ENCODE measurements at regions not wholly inside any gene's neighbourhood (a gene's known extent, or its start where the extent isn't known, plus 50 kb on each side); places are given as distances from the start of the nearest gene placed in this dataset.

DNA sequence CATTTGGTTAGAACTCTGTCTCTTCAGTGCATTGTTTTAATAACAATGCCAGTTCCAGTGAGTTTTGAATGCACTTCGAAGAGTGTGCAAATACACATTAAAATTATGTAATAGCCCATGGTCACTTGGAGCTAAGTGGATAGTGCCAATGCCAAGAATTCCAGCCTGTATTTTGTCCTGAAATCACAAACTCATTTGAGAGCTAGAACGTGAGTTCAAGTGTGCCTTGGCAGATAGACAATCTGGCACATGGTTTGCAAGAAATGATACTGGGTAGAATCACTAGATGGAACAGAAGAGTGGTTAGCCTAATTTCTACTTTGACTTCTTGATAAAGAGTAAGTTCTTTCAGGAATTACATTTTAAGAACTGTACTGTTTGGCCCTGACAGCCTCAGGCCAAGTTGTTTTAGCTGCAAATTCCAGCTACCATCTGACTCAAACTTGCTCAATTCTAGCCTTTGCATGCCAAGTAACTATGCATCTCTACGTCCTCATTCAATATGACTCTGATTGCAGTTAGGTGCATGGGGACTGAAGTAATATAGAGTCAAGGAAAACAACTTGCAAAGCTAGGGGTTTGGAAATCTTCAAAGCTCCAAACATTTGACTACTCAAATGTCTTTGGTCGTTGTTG, 131.9 kb upstream of the SMIM31 start:
- TF ChIP-seq, protein P1, sequence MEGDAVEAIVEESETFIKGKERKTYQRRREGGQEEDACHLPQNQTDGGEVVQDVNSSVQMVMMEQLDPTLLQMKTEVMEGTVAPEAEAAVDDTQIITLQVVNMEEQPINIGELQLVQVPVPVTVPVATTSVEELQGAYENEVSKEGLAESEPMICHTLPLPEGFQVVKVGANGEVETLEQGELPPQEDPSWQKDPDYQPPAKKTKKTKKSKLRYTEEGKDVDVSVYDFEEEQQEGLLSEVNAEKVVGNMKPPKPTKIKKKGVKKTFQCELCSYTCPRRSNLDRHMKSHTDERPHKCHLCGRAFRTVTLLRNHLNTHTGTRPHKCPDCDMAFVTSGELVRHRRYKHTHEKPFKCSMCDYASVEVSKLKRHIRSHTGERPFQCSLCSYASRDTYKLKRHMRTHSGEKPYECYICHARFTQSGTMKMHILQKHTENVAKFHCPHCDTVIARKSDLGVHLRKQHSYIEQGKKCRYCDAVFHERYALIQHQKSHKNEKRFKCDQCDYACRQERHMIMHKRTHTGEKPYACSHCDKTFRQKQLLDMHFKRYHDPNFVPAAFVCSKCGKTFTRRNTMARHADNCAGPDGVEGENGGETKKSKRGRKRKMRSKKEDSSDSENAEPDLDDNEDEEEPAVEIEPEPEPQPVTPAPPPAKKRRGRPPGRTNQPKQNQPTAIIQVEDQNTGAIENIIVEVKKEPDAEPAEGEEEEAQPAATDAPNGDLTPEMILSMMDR (IDR thresholded peaks at IDR 0.05): no peak
- TF ChIP-seq EP300 (IDR thresholded peaks at IDR 0.05) (no peak), POLR2A (IDR thresholded peaks at IDR 0.05) (no peak), POLR2AphosphoS5 (IDR thresholded peaks at IDR 0.05) (no peak)

Measured in stomach (tissue), 4 donors.